Astrocyte (in vitro differentiated cells and primary cell): ENCODE measurements at regions not wholly inside any gene's neighbourhood (a gene's known extent, or its start where the extent isn't known, plus 50 kb on each side); places are given as distances from the start of the nearest gene placed in this dataset.

Experiments used
- DNase-seq: peaks from one replicate; pipeline ENCODE4 v3.0.0-alpha.2; 2010; ENCODE audit warnings: low read depth
- FAIRE-seq: peaks from 2 replicates; lab custom pipeline; 2011; peaks lifted over from hg19 to GRCh38; lab: Jason Lieb, UNC
- H2AFZ ChIP-seq: 2 replicates; pipeline ENCODE4 v1.6.0; 2012; ENCODE audit warnings: low read depth, low read length, inconsistent platforms
- H3K27ac ChIP-seq: 2 replicates; pipeline ENCODE4 v1.5.1; 2011; ENCODE audit warnings: low read depth, low read length, inconsistent platforms
- H3K27me3 ChIP-seq: 2 replicates; pipeline ENCODE4 v1.6.0; 2011; ENCODE audit warnings: low read length, inconsistent platforms; ENCODE audit not compliant: insufficient read depth
- H3K36me3 ChIP-seq: 2 replicates; pipeline ENCODE4 v1.5.1; 2011; ENCODE audit warnings: low read length, inconsistent platforms; ENCODE audit not compliant: insufficient read depth
- H3K4me1 ChIP-seq: 2 replicates; pipeline ENCODE4 v1.5.1; 2011; ENCODE audit warnings: low read length, inconsistent platforms; ENCODE audit not compliant: insufficient read depth
- H3K4me2 ChIP-seq: 2 replicates; pipeline ENCODE4 v1.6.0; 2012; ENCODE audit warnings: low read length, inconsistent platforms
- H3K4me3 ChIP-seq: 2 replicates; pipeline ENCODE4 v1.5.1; 2011; ENCODE audit warnings: low read depth, mild to moderate bottlenecking, low read length, inconsistent platforms; ENCODE audit not compliant: insufficient read depth
- H3K79me2 ChIP-seq: 2 replicates; pipeline ENCODE4 v1.6.0; 2012; ENCODE audit warnings: mild to moderate bottlenecking, low read length, inconsistent platforms; ENCODE audit not compliant: insufficient read depth
- H3K9ac ChIP-seq: 2 replicates; pipeline ENCODE4 v1.6.0; 2012; ENCODE audit warnings: mild to moderate bottlenecking, low read length, inconsistent platforms
- H3K9me3 ChIP-seq: 2 replicates; pipeline ENCODE4 v1.5.1; 2012; ENCODE audit warnings: low read depth, mild to moderate bottlenecking, low read length, inconsistent platforms; ENCODE audit not compliant: insufficient read depth
- H4K20me1 ChIP-seq: 2 replicates; pipeline ENCODE4 v1.6.0; 2012; ENCODE audit warnings: low read length, inconsistent platforms; ENCODE audit not compliant: insufficient read depth
- H3K27ac Mint-ChIP-seq: one replicate; pipeline ENCODE4 v1.8.0; 2021; ENCODE audit warnings: mild to moderate bottlenecking, mixed read lengths; ENCODE audit not compliant: unreplicated experiment
- H3K27me3 Mint-ChIP-seq: one replicate; pipeline ENCODE4 v1.8.0; 2021; ENCODE audit warnings: low read depth, mixed read lengths; ENCODE audit not compliant: unreplicated experiment
- H3K36me3 Mint-ChIP-seq: one replicate; pipeline ENCODE4 v1.8.0; 2021; ENCODE audit warnings: low read depth, mixed read lengths; ENCODE audit not compliant: unreplicated experiment
- H3K4me1 Mint-ChIP-seq: one replicate; pipeline ENCODE4 v1.8.0; 2021; ENCODE audit warnings: low read depth, mixed read lengths; ENCODE audit not compliant: unreplicated experiment
- H3K4me3 Mint-ChIP-seq: one replicate; pipeline ENCODE4 v1.8.0; 2021; ENCODE audit warnings: mild to moderate bottlenecking, moderate library complexity, mixed read lengths; ENCODE audit not compliant: unreplicated experiment
- H3K9me3 Mint-ChIP-seq: one replicate; pipeline ENCODE4 v1.8.0; 2021; ENCODE audit warnings: mild to moderate bottlenecking, mixed read lengths; ENCODE audit not compliant: unreplicated experiment
- EZH2 ChIP-seq: IDR thresholded peaks from 2 replicates; pipeline ENCODE4 v1.6.1; 2012; ENCODE audit warnings: mild to moderate bottlenecking, low read length, inconsistent platforms; ENCODE audit not compliant: insufficient read depth
- TF ChIP-seq, protein P1 (sequence below): IDR thresholded peaks from 2 replicates; pipeline ENCODE4 v1.5.1; 2011; ENCODE audit warnings: low read depth, mild to moderate bottlenecking, inconsistent platforms, low read length, moderate library complexity; ENCODE audit not compliant: insufficient read depth

DNA sequence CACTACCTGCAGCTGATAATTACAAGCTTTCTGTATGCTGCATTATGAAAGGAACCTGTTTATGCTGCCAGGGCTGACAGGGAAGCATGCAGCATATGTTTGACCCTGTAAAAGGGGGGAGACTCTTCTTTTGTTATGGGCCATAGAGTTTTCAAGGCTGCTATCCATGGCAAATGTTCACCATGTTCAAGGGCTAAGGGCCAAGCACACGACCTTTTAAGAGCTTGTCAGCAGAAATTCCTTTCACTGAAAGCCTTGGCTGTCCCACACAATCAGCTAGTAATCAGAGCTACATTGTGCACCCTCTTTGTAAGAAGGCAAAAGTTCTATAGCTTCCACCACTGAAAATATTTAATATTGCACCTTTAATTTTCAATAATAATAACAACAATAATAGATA is 74.2 kb upstream of the MBIP start:
- Mint-ChIP-seq H3K27ac (no peak overlapping the region), H3K9me3 (no peaks in the 10 kb centered on the region), H3K27me3 (peaks cover 5% of the 10 kb centered on the region), H3K4me1 (no peaks in the 10 kb centered on the region), H3K4me3 (no peak overlapping the region), H3K36me3 (no peaks in the 10 kb centered on the region)
- no peak for TF ChIP-seq EZH2
- TF ChIP-seq, protein P1, sequence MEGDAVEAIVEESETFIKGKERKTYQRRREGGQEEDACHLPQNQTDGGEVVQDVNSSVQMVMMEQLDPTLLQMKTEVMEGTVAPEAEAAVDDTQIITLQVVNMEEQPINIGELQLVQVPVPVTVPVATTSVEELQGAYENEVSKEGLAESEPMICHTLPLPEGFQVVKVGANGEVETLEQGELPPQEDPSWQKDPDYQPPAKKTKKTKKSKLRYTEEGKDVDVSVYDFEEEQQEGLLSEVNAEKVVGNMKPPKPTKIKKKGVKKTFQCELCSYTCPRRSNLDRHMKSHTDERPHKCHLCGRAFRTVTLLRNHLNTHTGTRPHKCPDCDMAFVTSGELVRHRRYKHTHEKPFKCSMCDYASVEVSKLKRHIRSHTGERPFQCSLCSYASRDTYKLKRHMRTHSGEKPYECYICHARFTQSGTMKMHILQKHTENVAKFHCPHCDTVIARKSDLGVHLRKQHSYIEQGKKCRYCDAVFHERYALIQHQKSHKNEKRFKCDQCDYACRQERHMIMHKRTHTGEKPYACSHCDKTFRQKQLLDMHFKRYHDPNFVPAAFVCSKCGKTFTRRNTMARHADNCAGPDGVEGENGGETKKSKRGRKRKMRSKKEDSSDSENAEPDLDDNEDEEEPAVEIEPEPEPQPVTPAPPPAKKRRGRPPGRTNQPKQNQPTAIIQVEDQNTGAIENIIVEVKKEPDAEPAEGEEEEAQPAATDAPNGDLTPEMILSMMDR = no peak
- Histone ChIP-seq H3K27ac (no peak overlapping the region), H3K4me3 (no peak overlapping the region), H2AFZ (no peak overlapping the region), H4K20me1 (no peaks in the 10 kb centered on the region), H3K9me3 (no peaks in the 10 kb centered on the region), H3K79me2 (no peaks in the 10 kb centered on the region), H3K27me3 (no peaks in the 10 kb centered on the region), H3K4me2 (no peak overlapping the region), H3K9ac (no peak overlapping the region), H3K4me1 (no peaks in the 10 kb centered on the region), H3K36me3 (no peaks in the 10 kb centered on the region)
- FAIRE-seq (no peak), DNase-seq (no peak)

DNA sequence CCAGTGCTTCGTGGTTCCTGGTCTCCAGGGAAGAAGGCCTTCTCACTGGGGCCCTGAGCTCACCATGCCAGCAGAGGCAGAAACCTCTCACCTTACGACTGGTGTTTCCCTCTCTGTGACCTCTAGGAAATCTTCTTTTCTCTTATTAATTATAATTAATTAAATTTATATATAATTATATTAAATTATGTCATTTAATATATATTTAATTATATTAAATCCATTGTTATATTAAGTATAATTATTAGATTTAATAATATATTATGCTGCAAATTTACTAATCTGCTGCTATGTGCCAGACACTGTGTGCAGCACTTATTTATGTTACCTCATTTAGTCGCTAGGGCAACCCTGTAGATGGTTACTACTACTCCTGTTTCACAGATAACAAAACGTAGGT is 70.3 kb upstream of the MBIP start:
- Mint-ChIP-seq H3K9me3 (peaks cover 5% of the 10 kb centered on the region), H3K4me3 (no peak overlapping the region), H3K27ac (no peak overlapping the region), H3K27me3 (no peaks in the 10 kb centered on the region), H3K36me3 (no peaks in the 10 kb centered on the region), H3K4me1 (no peaks in the 10 kb centered on the region)
- no peak overlapping the region for H2AFZ ChIP-seq
- H3K27ac ChIP-seq = no peak overlapping the region
- DNase-seq (no peak), FAIRE-seq (no peak)
- no peaks in the 10 kb centered on the region for H3K4me1 ChIP-seq
- no peak overlapping the region for H3K4me2 ChIP-seq
- no peaks in the 10 kb centered on the region for H3K36me3 ChIP-seq
- H3K79me2 ChIP-seq = no peaks in the 10 kb centered on the region
- H4K20me1 ChIP-seq = no peaks in the 10 kb centered on the region
- H3K9ac ChIP-seq = no peak overlapping the region
- no peak overlapping the region for H3K4me3 ChIP-seq
- no peaks in the 10 kb centered on the region for H3K27me3 ChIP-seq
- TF ChIP-seq, protein P1 = no peak
- no peak for TF ChIP-seq EZH2
- H3K9me3 ChIP-seq = no peaks in the 10 kb centered on the region

DNA sequence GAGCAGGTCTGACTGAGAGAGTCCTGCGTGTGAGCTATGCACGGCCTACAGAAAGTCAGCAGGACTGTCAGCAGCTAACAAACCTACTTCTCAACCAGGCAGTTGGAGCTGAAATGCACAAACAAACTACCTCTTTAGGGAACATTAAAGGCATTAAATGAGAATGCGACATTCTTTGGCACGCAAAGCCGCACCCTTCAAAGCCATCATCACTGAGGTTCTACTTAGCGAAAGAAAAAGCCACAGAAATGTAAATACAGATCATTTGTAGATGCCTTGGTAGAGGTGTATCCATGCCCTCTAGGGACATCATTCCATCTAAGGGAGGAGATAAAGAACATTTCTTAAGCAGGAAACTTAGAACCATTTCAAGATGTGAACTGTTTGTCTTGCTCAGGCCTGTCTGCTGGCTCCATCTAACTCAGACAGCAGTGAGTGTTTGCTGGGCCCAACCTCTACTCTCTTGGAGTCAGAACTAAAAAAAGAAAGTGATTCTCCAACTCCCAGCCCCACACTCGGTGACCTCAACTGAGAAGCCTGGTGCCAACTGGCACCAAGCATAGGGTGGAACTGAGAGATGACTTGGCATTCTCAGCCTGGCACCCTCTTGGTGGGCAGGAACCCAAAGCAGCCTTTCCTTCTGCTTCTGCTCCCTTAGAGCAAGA is 63.5 kb upstream of the MBIP start:
- Histone ChIP-seq H4K20me1 (no peaks in the 10 kb centered on the region), H2AFZ (no peak overlapping the region), H3K79me2 (no peaks in the 10 kb centered on the region), H3K27me3 (no peaks in the 10 kb centered on the region), H3K9ac (no peak overlapping the region), H3K4me2 (no peak overlapping the region), H3K36me3 (no peaks in the 10 kb centered on the region), H3K9me3 (no peaks in the 10 kb centered on the region), H3K4me3 (no peak overlapping the region), H3K27ac (no peak overlapping the region), H3K4me1 (no peaks in the 10 kb centered on the region)
- DNase-seq = no peak
- Mint-ChIP-seq H3K9me3 (peaks cover 7% of the 10 kb centered on the region), H3K27me3 (no peaks in the 10 kb centered on the region), H3K27ac (no peak overlapping the region), H3K4me3 (no peak overlapping the region), H3K36me3 (no peaks in the 10 kb centered on the region), H3K4me1 (no peaks in the 10 kb centered on the region)
- no peak for FAIRE-seq
- TF ChIP-seq, protein P1 = no peak
- no peak for TF ChIP-seq EZH2
